ENCODE measurements at regions not wholly inside any gene's neighbourhood (a gene's known extent, or its start where the extent isn't known, plus 50 kb on each side); places are given as distances from the start of the nearest gene placed in this dataset.

GRCh38 chr6:66935612-66936011 is 1228.6 kb upstream of the EYS start:
- TF ChIP-seq MAX (IDR thresholded peaks at IDR 0.05) (no peak), TEAD4 (IDR thresholded peaks at IDR 0.05) (no peak), RAD21 (IDR thresholded peaks at IDR 0.05; ENCODE audit: low read depth) (no peak), YY1 (IDR thresholded peaks at IDR 0.05; ENCODE audit: low read depth) (no peak), CREB1 (IDR thresholded peaks at IDR 0.05; ENCODE audit: low read depth) (no peak), EP300 (IDR thresholded peaks at IDR 0.05; ENCODE audit: borderline replicate concordance) (no peak), ZBTB7A (IDR thresholded peaks at IDR 0.05; ENCODE audit: low read depth) (no peak), EGR1 (IDR thresholded peaks at IDR 0.05) (no peak), REST (IDR thresholded peaks at IDR 0.05; ENCODE audit: low read depth) (no peak), FOXM1 (IDR thresholded peaks at IDR 0.05; ENCODE audit: borderline replicate concordance, low read depth) (no peak), NFIC (IDR thresholded peaks at IDR 0.05) (no peak), CEBPB (IDR thresholded peaks at IDR 0.05) (no peak), TAF1 (IDR thresholded peaks at IDR 0.05; ENCODE audit: low read depth) (no peak)
- TF ChIP-seq, protein P1, sequence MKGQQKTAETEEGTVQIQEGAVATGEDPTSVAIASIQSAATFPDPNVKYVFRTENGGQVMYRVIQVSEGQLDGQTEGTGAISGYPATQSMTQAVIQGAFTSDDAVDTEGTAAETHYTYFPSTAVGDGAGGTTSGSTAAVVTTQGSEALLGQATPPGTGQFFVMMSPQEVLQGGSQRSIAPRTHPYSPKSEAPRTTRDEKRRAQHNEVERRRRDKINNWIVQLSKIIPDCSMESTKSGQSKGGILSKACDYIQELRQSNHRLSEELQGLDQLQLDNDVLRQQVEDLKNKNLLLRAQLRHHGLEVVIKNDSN (IDR thresholded peaks at IDR 0.05): no peak
